Liver (tissue), 8 donors: ENCODE measurements at regions not wholly inside any gene's neighbourhood (a gene's known extent, or its start where the extent isn't known, plus 50 kb on each side); places are given as distances from the start of the nearest gene placed in this dataset.

Experiments used
- DNase-seq: peaks from one replicate; pipeline ENCODE4 v3.0.0-alpha.2; 2017; ENCODE audit warnings: low spot score
- H3K27ac ChIP-seq, 2 donors: one replicate each; pipeline ENCODE4 v1.7.0; 2013; ENCODE audit warnings: inconsistent platforms in 2 of 2, low read length in 2 of 2, control low read depth in 1 of 2, low read depth in 1 of 2, mild to moderate bottlenecking in 1 of 2
- H3K27me3 ChIP-seq, 4 donors: one replicate each; pipeline versions ENCODE4 v1.6.1 to v1.7.0; 2013; ENCODE audit warnings: low read length in 3 of 4, inconsistent platforms in 1 of 4, mild to moderate bottlenecking in 1 of 4, moderate library complexity in 1 of 4; ENCODE audit not compliant: control insufficient read depth in 4 of 4, insufficient read depth in 4 of 4
- H3K36me3 ChIP-seq, 4 donors: one replicate each; pipeline versions ENCODE4 v1.6.1 to v1.7.0; 2013; ENCODE audit warnings: low read length in 3 of 4, mild to moderate bottlenecking in 3 of 4, low read depth in 1 of 4, moderate library complexity in 1 of 4; ENCODE audit not compliant: control insufficient read depth in 4 of 4, insufficient read depth in 3 of 4
- H3K4me1 ChIP-seq, 4 donors: one replicate each; pipeline versions ENCODE4 v1.6.1 to v1.7.0; 2013; ENCODE audit warnings: low read length in 3 of 4, mild to moderate bottlenecking in 3 of 4, moderate library complexity in 1 of 4; ENCODE audit not compliant: control insufficient read depth in 4 of 4, insufficient read depth in 4 of 4
- H3K4me3 ChIP-seq, 3 donors: one replicate each; pipeline versions ENCODE4 v1.6.1 to v1.7.0; 2013; ENCODE audit warnings: low read length in 3 of 3, control low read depth in 1 of 3, low read depth in 1 of 3, mild to moderate bottlenecking in 1 of 3
- H3K9ac ChIP-seq, 2 donors: one replicate each; pipeline ENCODE4 v1.7.0; 2013; ENCODE audit warnings: low read length in 2 of 2, mild to moderate bottlenecking in 2 of 2, moderate library complexity in 2 of 2, control low read depth in 1 of 2, low read depth in 1 of 2
- H3K9me3 ChIP-seq, 4 donors: one replicate each; pipeline versions ENCODE4 v1.6.1 to v1.7.0; 2013; ENCODE audit warnings: low read length in 3 of 4; ENCODE audit not compliant: control insufficient read depth in 4 of 4
- CTCF ChIP-seq: fragments of 150-350 bp; IDR thresholded peaks from 2 replicates; pipeline ENCODE4 v1.5.1; 2017; ENCODE audit warnings: improper control_type of control experiment, low read depth, low read length; ENCODE audit not compliant: missing input control
- EGR1 ChIP-seq, 2 donors: IDR thresholded peaks; 2 replicates each; pipeline ENCODE4 v1.6.1; 2016 to 2018; ENCODE audit warnings: antibody characterized with exemption in 2 of 2, low read depth in 2 of 2
- FOXA2 ChIP-seq: IDR thresholded peaks from 2 replicates; pipeline ENCODE4 v1.6.1; 2016; ENCODE audit warnings: antibody characterized with exemption
- GABPA ChIP-seq, 2 donors: IDR thresholded peaks in 1 of 2; conservative IDR thresholded peaks in 1 of 2; 2 replicates each; pipeline ENCODE4 v1.6.1; 2016; ENCODE audit warnings: antibody characterized with exemption in 2 of 2, mild to moderate bottlenecking in 1 of 2, moderate library complexity in 1 of 2
- HNF4A ChIP-seq, 2 donors: conservative IDR thresholded peaks; 2 replicates each; pipeline ENCODE4 v1.6.1; 2016; ENCODE audit warnings: antibody characterized with exemption in 2 of 2, mild to moderate bottlenecking in 2 of 2
- HNF4G ChIP-seq: IDR thresholded peaks from 2 replicates; pipeline ENCODE4 v1.6.1; 2016; ENCODE audit warnings: antibody characterized with exemption
- MAX ChIP-seq: IDR thresholded peaks from 2 replicates; pipeline ENCODE4 v1.6.1; 2016; ENCODE audit warnings: antibody characterized with exemption
- NR2F2 ChIP-seq: IDR thresholded peaks from 2 replicates; pipeline ENCODE4 v1.6.1; 2016; ENCODE audit warnings: antibody characterized with exemption
- RAD21 ChIP-seq, 2 donors: IDR thresholded peaks; 2 replicates each; pipeline ENCODE4 v1.6.1; 2016; ENCODE audit warnings: antibody characterized with exemption in 2 of 2, mild to moderate bottlenecking in 2 of 2
- REST ChIP-seq: IDR thresholded peaks from 2 replicates; pipeline ENCODE4 v1.6.1; 2016; ENCODE audit warnings: antibody characterized with exemption, mild to moderate bottlenecking
- RXRA ChIP-seq, 2 donors: IDR thresholded peaks; 2 replicates each; pipeline ENCODE4 v1.6.1; 2017 to 2018; ENCODE audit warnings: antibody characterized with exemption in 2 of 2, mild to moderate bottlenecking in 1 of 2
- SP1 ChIP-seq: IDR thresholded peaks from 2 replicates; pipeline ENCODE4 v1.6.1; 2018; ENCODE audit warnings: antibody characterized with exemption, mild to moderate bottlenecking
- TAF1 ChIP-seq: conservative IDR thresholded peaks from 2 replicates; pipeline ENCODE4 v1.6.1; 2016; ENCODE audit warnings: antibody characterized with exemption, mild to moderate bottlenecking
- YY1 ChIP-seq: IDR thresholded peaks from 2 replicates; pipeline ENCODE4 v1.6.1; 2016; ENCODE audit warnings: antibody characterized with exemption, mild to moderate bottlenecking
- ZBTB33 ChIP-seq: IDR thresholded peaks from 2 replicates; pipeline ENCODE4 v1.6.1; 2016; ENCODE audit warnings: antibody characterized with exemption
- WGBS: extraction: QIAGEN DNeasy Blood & Tissue Kit; methylation state at CpG from one replicate; pipeline ENCODE4 v1.1.7; 2013; 5-methylcytosine and 5-hydroxymethylcytosine counted together
- donor health status: healthy.
- donor health status: healthy.
- donor health status: healthy.
- donor health status: healthy.
- donor health status: healthy.

- no peaks in the 10 kb centered on the region for H3K9me3 ChIP-seq
- no peak for DNase-seq
- H3K27ac ChIP-seq, result no peak overlapping the region
- 78% methylated on average over 9 of the region's 9 CpGs for WGBS
- no peaks in the 10 kb centered on the region for H3K4me1 ChIP-seq
- peaks cover 0 to 8% (median 3%) of the 10 kb centered on the region in 4 donors for H3K27me3 ChIP-seq
- no peak overlapping the region for H3K4me3 ChIP-seq
- TF ChIP-seq YY1, result no peak
- TF ChIP-seq RAD21 (IDR thresholded peaks at IDR 0.05), result no peak
- no peak for TF ChIP-seq SP1
- TF ChIP-seq NR2F2, result no peak
- TF ChIP-seq HNF4G, result no peak
- TF ChIP-seq CTCF, result no peak
- no peak for TF ChIP-seq HNF4A (conservative IDR thresholded peaks at IDR 0.05)
- TF ChIP-seq GABPA (IDR thresholded peaks at IDR 0.05 in 1 of 2, conservative IDR thresholded peaks at IDR 0.05 in 1 of 2), result no peak
- no peak for TF ChIP-seq RXRA (IDR thresholded peaks at IDR 0.05)
- H3K36me3 ChIP-seq, result no peaks in the 10 kb centered on the region
- H3K9ac ChIP-seq, result no peak overlapping the region
Measured at GRCh38 chr10:117619707-117620405, 77.3 kb downstream of the EMX2 start.

GRCh38 chr10:117621196-117621595, 78.7 kb downstream of the EMX2 start:
- H3K4me1 ChIP-seq, result no peaks in the 10 kb centered on the region
- no peaks in the 10 kb centered on the region for H3K9me3 ChIP-seq
- no peak overlapping the region for H3K9ac ChIP-seq
- no peak for DNase-seq
- no peaks in the 10 kb centered on the region for H3K36me3 ChIP-seq
- 79% methylated on average over 7 of the region's 7 CpGs for WGBS
- no peak overlapping the region for H3K4me3 ChIP-seq
- H3K27ac ChIP-seq, result no peak overlapping the region
- peaks cover 0 to 8% (median under 1%) of the 10 kb centered on the region in 4 donors for H3K27me3 ChIP-seq
- TF ChIP-seq YY1, result no peak
- TF ChIP-seq MAX, result no peak
- TF ChIP-seq SP1, result no peak

GRCh38 chr10:117621795-117622420, 79.4 kb downstream of the EMX2 start:
- Histone ChIP-seq H3K4me3 (no peak overlapping the region), H3K4me1 (no peaks in the 10 kb centered on the region), H3K27ac (no peak overlapping the region), H3K9me3 (no peaks in the 10 kb centered on the region), H3K27me3 (peaks cover 0 to 8% (median under 1%) of the 10 kb centered on the region in 4 donors), H3K36me3 (no peaks in the 10 kb centered on the region), H3K9ac (no peak overlapping the region)
- 57% methylated on average over 8 of the region's 8 CpGs for WGBS
- no peak for DNase-seq
- TF ChIP-seq SP1 (no peak), HNF4G (no peak), REST (no peak), NR2F2 (no peak), ZBTB33 (no peak), RXRA (IDR thresholded peaks at IDR 0.05) (no peak), RAD21 (IDR thresholded peaks at IDR 0.05) (no peak), CTCF (no peak), HNF4A (conservative IDR thresholded peaks at IDR 0.05) (no peak), TAF1 (no peak), EGR1 (IDR thresholded peaks at IDR 0.05; ENCODE audit: low read depth in 2 of 2) (no peak), FOXA2 (no peak), MAX (no peak)
